ENCODE measurements at regions not wholly inside any gene's neighbourhood (a gene's known extent, or its start where the extent isn't known, plus 50 kb on each side); places are given as distances from the start of the nearest gene placed in this dataset.

DNA sequence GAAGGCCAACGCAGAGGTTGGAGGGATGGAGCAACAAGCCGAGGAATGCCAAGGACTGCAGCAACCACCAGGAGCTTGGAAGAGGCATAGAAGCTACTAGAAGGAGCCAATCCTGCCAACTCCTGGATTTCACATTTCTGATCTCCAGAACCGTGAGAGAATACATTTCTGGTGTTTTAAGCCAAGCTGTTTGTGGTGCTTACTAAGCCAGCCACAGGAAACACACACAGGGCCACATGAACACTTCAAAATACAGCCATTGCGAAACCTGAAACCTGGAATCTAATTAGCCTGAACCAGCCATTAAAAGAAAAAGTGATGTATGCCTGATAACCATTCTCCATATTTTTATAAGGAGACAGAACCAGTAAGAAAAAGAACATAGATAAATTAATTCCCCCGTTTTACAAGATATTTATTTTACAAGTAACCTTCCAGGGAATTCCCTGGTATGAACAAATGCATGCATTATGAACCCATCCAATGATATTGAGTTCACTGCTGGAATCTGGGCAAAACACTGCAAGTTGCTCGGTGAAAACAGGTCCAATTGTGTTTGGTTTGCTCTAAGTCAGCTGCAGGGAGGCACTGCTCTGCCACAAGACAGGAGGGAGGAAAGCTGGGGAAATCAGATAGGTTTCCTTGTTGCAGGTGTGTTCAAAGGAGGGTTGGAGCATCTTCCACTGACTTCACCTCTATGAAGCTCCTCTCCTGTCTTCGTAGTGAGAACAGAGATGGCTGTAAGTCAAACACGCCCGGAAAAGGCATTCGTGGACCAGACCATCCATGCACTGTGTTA lies 70.2 kb downstream of the ETS2 start:
- no peak for DNase-seq

All from activated CD4-positive, CD25-positive, alpha-beta regulatory T cell treated with anti-CD3 and anti-CD28 coated beads, Interleukin-2, amount 50 U/mL, for 72 hours (primary cell).